ENCODE measurements at regions not wholly inside any gene's neighbourhood (a gene's known extent, or its start where the extent isn't known, plus 50 kb on each side); places are given as distances from the start of the nearest gene placed in this dataset.

DNA sequence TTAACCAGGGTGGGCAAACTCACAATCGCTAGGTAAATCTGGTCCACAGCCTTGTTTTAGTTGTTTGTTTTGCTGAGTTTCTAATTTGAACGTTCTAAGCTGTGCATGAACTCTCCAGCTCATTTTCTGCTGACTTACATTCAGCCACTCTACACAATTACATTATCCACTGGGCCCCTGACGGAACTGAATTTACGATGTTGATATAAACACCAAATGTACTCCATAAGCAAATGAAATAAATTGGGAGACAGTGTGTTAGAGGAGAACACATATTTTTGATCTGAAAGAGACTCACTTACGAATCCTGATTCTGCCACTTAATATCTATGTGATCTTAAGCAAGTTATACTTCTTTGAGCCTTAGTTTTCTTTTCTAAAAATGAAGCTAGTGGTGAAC lies 393.4 kb downstream of the ZNF608 start:
- no peaks in the 10 kb centered on the region for H3K79me2 ChIP-seq (ENCODE audit: insufficient read depth, low read depth)
- TF ChIP-seq, protein P1, sequence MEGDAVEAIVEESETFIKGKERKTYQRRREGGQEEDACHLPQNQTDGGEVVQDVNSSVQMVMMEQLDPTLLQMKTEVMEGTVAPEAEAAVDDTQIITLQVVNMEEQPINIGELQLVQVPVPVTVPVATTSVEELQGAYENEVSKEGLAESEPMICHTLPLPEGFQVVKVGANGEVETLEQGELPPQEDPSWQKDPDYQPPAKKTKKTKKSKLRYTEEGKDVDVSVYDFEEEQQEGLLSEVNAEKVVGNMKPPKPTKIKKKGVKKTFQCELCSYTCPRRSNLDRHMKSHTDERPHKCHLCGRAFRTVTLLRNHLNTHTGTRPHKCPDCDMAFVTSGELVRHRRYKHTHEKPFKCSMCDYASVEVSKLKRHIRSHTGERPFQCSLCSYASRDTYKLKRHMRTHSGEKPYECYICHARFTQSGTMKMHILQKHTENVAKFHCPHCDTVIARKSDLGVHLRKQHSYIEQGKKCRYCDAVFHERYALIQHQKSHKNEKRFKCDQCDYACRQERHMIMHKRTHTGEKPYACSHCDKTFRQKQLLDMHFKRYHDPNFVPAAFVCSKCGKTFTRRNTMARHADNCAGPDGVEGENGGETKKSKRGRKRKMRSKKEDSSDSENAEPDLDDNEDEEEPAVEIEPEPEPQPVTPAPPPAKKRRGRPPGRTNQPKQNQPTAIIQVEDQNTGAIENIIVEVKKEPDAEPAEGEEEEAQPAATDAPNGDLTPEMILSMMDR (conservative IDR thresholded peaks at IDR 0.05; ENCODE audit: low read depth, low read length), result no peak

DNA sequence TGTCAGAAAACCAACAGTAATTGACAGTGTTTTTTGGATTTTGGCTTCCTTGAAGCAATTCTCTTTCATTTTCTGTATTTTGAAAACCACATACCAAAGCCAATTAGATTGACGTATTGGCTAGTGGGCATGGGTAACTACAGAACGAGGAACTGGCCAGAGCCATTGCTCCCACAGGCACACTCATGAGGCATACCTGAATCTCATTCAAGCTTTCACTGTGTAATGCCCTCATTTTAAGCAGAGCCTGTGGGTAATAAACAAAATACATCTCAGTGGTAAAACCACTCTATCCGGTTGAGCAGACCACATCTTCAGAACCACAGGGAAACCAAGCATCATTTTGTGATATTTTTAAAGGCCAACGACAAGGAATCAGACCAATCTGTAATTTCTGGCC lies 394.1 kb downstream of the ZNF608 start:
- no peak overlapping the region for H3K9ac ChIP-seq
- H3K36me3 ChIP-seq (ENCODE audit: insufficient read depth), result no peaks in the 10 kb centered on the region
- H3K27me3 ChIP-seq (ENCODE audit: insufficient read depth, low read depth), result no peaks in the 10 kb centered on the region
- H3K4me1 ChIP-seq (ENCODE audit: low read depth, poor library complexity, severe bottlenecking), result no peaks in the 10 kb centered on the region
- H3K4me2 ChIP-seq, result no peak overlapping the region
- H4K20me1 ChIP-seq (ENCODE audit: insufficient read depth), result no peaks in the 10 kb centered on the region
- H3K79me2 ChIP-seq (ENCODE audit: insufficient read depth, low read depth), result no peaks in the 10 kb centered on the region
- H2AFZ ChIP-seq (ENCODE audit: low read depth), result no peak overlapping the region
- no peak overlapping the region for H3K27ac ChIP-seq
- TF ChIP-seq, protein P1 (conservative IDR thresholded peaks at IDR 0.05; ENCODE audit: low read depth, low read length), result no peak
- H3K4me3 ChIP-seq (IDR thresholded peaks at IDR 0.05; ENCODE audit: insufficient read depth, low read depth, low read length), result no peak overlapping the region

More for the DNA sequence above, 393.4 kb downstream of the ZNF608 start:
- H3K4me1 ChIP-seq (ENCODE audit: low read depth, poor library complexity, severe bottlenecking), result no peaks in the 10 kb centered on the region
- no peak overlapping the region for H3K4me2 ChIP-seq
- no peak overlapping the region for H3K9ac ChIP-seq
- no peak overlapping the region for H3K4me3 ChIP-seq (IDR thresholded peaks at IDR 0.05; ENCODE audit: insufficient read depth, low read depth, low read length)
- H2AFZ ChIP-seq (ENCODE audit: low read depth), result no peak overlapping the region
- no peaks in the 10 kb centered on the region for H4K20me1 ChIP-seq (ENCODE audit: insufficient read depth)
- H3K27me3 ChIP-seq (ENCODE audit: insufficient read depth, low read depth), result no peaks in the 10 kb centered on the region
- H3K36me3 ChIP-seq (ENCODE audit: insufficient read depth), result no peaks in the 10 kb centered on the region
- no peak overlapping the region for H3K27ac ChIP-seq

DNA sequence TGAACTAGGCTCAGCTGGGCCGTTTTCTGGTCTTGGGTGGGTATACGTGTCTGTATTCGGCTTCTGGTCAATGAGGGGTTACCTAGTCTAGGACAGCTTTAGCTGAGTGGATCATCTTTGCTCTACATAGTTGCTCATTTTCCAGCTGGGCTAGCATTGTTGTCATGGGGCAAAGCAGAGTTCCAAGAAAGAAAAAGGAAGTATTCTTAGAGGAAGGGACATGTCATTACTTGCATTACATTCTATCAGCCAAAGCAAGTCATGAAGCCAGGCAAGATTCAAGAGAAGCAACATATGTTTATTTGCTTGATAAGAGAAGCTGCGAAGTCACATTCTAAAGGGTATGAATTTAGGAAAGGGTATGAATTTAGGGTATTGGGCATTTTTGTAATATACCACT lies 396.5 kb downstream of the ZNF608 start:
- Histone ChIP-seq H3K27me3 (ENCODE audit: insufficient read depth, low read depth) (no peaks in the 10 kb centered on the region), H3K27ac (no peak overlapping the region), H3K4me3 (IDR thresholded peaks at IDR 0.05; ENCODE audit: insufficient read depth, low read depth, low read length) (no peak overlapping the region), H3K36me3 (ENCODE audit: insufficient read depth) (no peaks in the 10 kb centered on the region), H3K4me1 (ENCODE audit: low read depth, poor library complexity, severe bottlenecking) (no peaks in the 10 kb centered on the region), H3K9ac (no peak overlapping the region), H3K79me2 (ENCODE audit: insufficient read depth, low read depth) (no peaks in the 10 kb centered on the region), H3K4me2 (no peak overlapping the region), H2AFZ (ENCODE audit: low read depth) (no peak overlapping the region), H4K20me1 (ENCODE audit: insufficient read depth) (no peaks in the 10 kb centered on the region)
- TF ChIP-seq, protein P1 (conservative IDR thresholded peaks at IDR 0.05; ENCODE audit: low read depth, low read length), result no peak

DNA sequence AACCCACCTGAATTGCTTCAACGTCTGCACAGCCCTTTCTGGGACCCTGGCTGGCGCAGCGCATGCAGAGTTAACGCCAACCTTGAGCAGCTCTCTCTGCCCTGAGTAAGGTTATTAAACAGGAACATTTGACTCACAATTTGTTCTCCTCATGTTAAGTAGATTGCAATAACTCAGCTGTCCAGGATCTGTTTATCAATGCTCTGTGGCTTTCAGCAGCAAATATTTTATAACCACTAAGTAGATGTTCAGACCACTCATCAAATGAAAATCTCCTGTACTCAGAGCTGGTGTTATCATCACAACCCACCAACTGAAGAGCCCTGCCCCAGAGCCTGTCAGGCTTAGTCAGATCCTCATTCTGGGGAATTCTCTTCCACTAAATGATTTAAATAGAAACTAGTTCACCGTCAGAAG lies 403.0 kb downstream of the ZNF608 start:
- Histone ChIP-seq H3K4me3 (IDR thresholded peaks at IDR 0.05; ENCODE audit: insufficient read depth, low read depth, low read length) (no peak overlapping the region), H3K9ac (no peak overlapping the region), H4K20me1 (ENCODE audit: insufficient read depth) (no peaks in the 10 kb centered on the region), H2AFZ (ENCODE audit: low read depth) (no peak overlapping the region), H3K27ac (no peak overlapping the region), H3K27me3 (ENCODE audit: insufficient read depth, low read depth) (no peaks in the 10 kb centered on the region), H3K4me1 (ENCODE audit: low read depth, poor library complexity, severe bottlenecking) (no peaks in the 10 kb centered on the region), H3K36me3 (ENCODE audit: insufficient read depth) (no peaks in the 10 kb centered on the region), H3K4me2 (no peak overlapping the region), H3K79me2 (ENCODE audit: insufficient read depth, low read depth) (no peaks in the 10 kb centered on the region)
- TF ChIP-seq, protein P1 (conservative IDR thresholded peaks at IDR 0.05; ENCODE audit: low read depth, low read length), result no peak
